ENCODE measurements at regions not wholly inside any gene's neighbourhood (a gene's known extent, or its start where the extent isn't known, plus 50 kb on each side); places are given as distances from the start of the nearest gene placed in this dataset.

DNA sequence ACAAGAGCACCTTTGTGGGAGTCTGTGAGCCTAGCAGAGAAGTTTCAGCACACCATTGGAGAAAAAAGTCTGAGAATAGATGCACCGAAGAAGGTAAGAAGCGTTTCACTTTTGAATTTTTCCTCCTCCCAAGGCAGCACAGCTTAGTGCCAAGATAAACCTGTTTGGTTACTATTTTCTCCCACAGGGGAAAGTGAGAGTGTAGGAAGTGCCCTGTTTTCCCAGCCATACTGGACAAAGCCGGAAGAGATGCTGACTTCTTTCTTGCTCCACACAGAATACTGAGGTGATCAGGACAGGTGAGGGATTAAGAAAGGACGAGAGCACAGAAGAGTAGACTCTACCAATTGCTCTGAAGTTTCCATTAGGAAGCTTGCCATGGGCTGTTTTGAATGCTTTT, 1011.0 kb upstream of the MIR17HG start:
- TF ChIP-seq POLR2AphosphoS5 (IDR thresholded peaks at IDR 0.05; ENCODE audit: borderline replicate concordance, low read depth, low read length) (no peak), EZH2 (IDR thresholded peaks at IDR 0.05) (no peak), FOXP2 (optimal IDR thresholded peaks at IDR 0.05; ENCODE audit: control extremely low read depth, extremely low read length, insufficient read depth) (no peak)
